Activated T-cell treated with anti-CD3 and anti-CD28 coated beads, Interleukin-2, amount 50 U/mL, for 4 hours (primary cell): ENCODE measurements at regions not wholly inside any gene's neighbourhood (a gene's known extent, or its start where the extent isn't known, plus 50 kb on each side); places are given as distances from the start of the nearest gene placed in this dataset.
"Not testable (repeated sequence)": the region's sequence is repeated elsewhere in the genome, so short reads cannot be mapped to it uniquely, and the experiment has no call there.

Experiments used
- ATAC-seq, 2 donors: fragments of 200-7000 bp; cut with Tn5 transposase; one replicate each; pipeline ENCODE4 v1.10.0; 2021
- DNase-seq: peaks from one replicate; pipeline ENCODE4 v3.0.0-alpha.2; 2020
- H3K27me3 Mint-ChIP-seq: one replicate; pipeline ENCODE4 v1.8.0; 2021; ENCODE audit warnings: low read depth, mixed read lengths
- H3K36me3 Mint-ChIP-seq: one replicate; pipeline ENCODE4 v1.8.0; 2022; ENCODE audit warnings: mixed read lengths; ENCODE audit not compliant: insufficient read depth
- H3K4me1 Mint-ChIP-seq: one replicate; pipeline ENCODE4 v1.8.0; 2021; ENCODE audit warnings: low read depth, mixed read lengths
- H3K4me3 Mint-ChIP-seq: one replicate; pipeline ENCODE4 v1.8.0; 2021; ENCODE audit warnings: mild to moderate bottlenecking, moderate library complexity, mixed read lengths
- H3K9me3 Mint-ChIP-seq: one replicate; pipeline ENCODE4 v1.8.0; 2021; ENCODE audit warnings: mixed read lengths

- Mint-ChIP-seq H3K36me3 (no peaks in the 10 kb centered on the region), H3K4me3 (no peak overlapping the region), H3K9me3 (no peaks in the 10 kb centered on the region), H3K4me1 (no peaks in the 10 kb centered on the region), H3K27me3 (peaks cover 6% of the 10 kb centered on the region)
- DNase-seq (no peak), ATAC-seq (no peak)
Measured at GRCh38 chr7:22066522-22066921, 120.8 kb upstream of the CDCA7L start.

- peaks cover 14% of the 10 kb centered on the region for H3K27me3 Mint-ChIP-seq
- ATAC-seq (no peak), DNase-seq (no peak)
- H3K36me3 Mint-ChIP-seq, result no peaks in the 10 kb centered on the region
- no peak overlapping the region for H3K4me3 Mint-ChIP-seq
- no peaks in the 10 kb centered on the region for H3K4me1 Mint-ChIP-seq
- H3K9me3 Mint-ChIP-seq, result no peaks in the 10 kb centered on the region
Measured at GRCh38 chr7:22064816-22065215, 119.1 kb upstream of the CDCA7L start.

GRCh38 chr7:22061775-22062174 lies 116.1 kb upstream of the CDCA7L start:
- no peak for ATAC-seq
- no peak for DNase-seq
- Mint-ChIP-seq H3K4me1 (no peaks in the 10 kb centered on the region), H3K9me3 (no peaks in the 10 kb centered on the region), H3K36me3 (no peaks in the 10 kb centered on the region), H3K4me3 (no peak overlapping the region), H3K27me3 (peaks cover 23% of the 10 kb centered on the region)

- DNase-seq (no peak), ATAC-seq (no peak)
- no peaks in the 10 kb centered on the region for H3K36me3 Mint-ChIP-seq
- H3K9me3 Mint-ChIP-seq, result no peaks in the 10 kb centered on the region
- H3K4me1 Mint-ChIP-seq, result no peaks in the 10 kb centered on the region
- H3K27me3 Mint-ChIP-seq, result peaks cover 23% of the 10 kb centered on the region
- no peak overlapping the region for H3K4me3 Mint-ChIP-seq
Measured at GRCh38 chr7:22060863-22061262, 115.2 kb upstream of the CDCA7L start.

GRCh38 chr7:22060197-22060596 lies 114.5 kb upstream of the CDCA7L start:
- peaks cover 23% of the 10 kb centered on the region for H3K27me3 Mint-ChIP-seq
- no peak overlapping the region for H3K4me3 Mint-ChIP-seq
- no peaks in the 10 kb centered on the region for H3K36me3 Mint-ChIP-seq
- DNase-seq, result no peak
- no peaks in the 10 kb centered on the region for H3K4me1 Mint-ChIP-seq
- no peaks in the 10 kb centered on the region for H3K9me3 Mint-ChIP-seq
- no peak for ATAC-seq

GRCh38 chr7:22055226-22055625 lies 109.5 kb upstream of the CDCA7L start:
- no peaks in the 10 kb centered on the region for H3K4me1 Mint-ChIP-seq
- no peak for DNase-seq
- H3K9me3 Mint-ChIP-seq, result no peaks in the 10 kb centered on the region
- H3K36me3 Mint-ChIP-seq, result no peaks in the 10 kb centered on the region
- no peak for ATAC-seq
- no peak overlapping the region for H3K4me3 Mint-ChIP-seq
- peaks cover 13% of the 10 kb centered on the region for H3K27me3 Mint-ChIP-seq

GRCh38 chr7:22052674-22053365 lies 107.1 kb upstream of the CDCA7L start:
- DNase-seq (no peak), ATAC-seq (no peak)
- Mint-ChIP-seq H3K9me3 (no peaks in the 10 kb centered on the region), H3K27me3 (peaks cover 4% of the 10 kb centered on the region), H3K36me3 (no peaks in the 10 kb centered on the region), H3K4me3 (no peak overlapping the region), H3K4me1 (no peaks in the 10 kb centered on the region)

- no peaks in the 10 kb centered on the region for H3K36me3 Mint-ChIP-seq
- H3K27me3 Mint-ChIP-seq, result peaks cover 4% of the 10 kb centered on the region
- no peak for ATAC-seq
Measured at GRCh38 chr7:22051886-22052673, 106.4 kb upstream of the CDCA7L start.

GRCh38 chr7:22049766-22050500 lies 104.2 kb upstream of the CDCA7L start:
- no peak overlapping the region for H3K4me3 Mint-ChIP-seq
- no peak for ATAC-seq
- no peaks in the 10 kb centered on the region for H3K9me3 Mint-ChIP-seq
- H3K36me3 Mint-ChIP-seq, result no peaks in the 10 kb centered on the region
- H3K4me1 Mint-ChIP-seq, result no peaks in the 10 kb centered on the region
- H3K27me3 Mint-ChIP-seq, result peaks cover 4% of the 10 kb centered on the region
- DNase-seq, result no peak

More at GRCh38 chr7:22051886-22052673, 106.4 kb upstream of the CDCA7L start:
- Mint-ChIP-seq H3K4me1 (no peaks in the 10 kb centered on the region), H3K9me3 (no peaks in the 10 kb centered on the region), H3K4me3 (no peak overlapping the region)
- no peak for DNase-seq

GRCh38 chr7:22043367-22043766 lies 97.7 kb upstream of the CDCA7L start:
- Mint-ChIP-seq H3K4me1 (no peaks in the 10 kb centered on the region), H3K36me3 (no peaks in the 10 kb centered on the region), H3K4me3 (no peak overlapping the region), H3K9me3 (no peaks in the 10 kb centered on the region), H3K27me3 (peaks cover 13% of the 10 kb centered on the region)
- ATAC-seq, result no peak
- no peak for DNase-seq

GRCh38 chr7:22040923-22041595 lies 95.4 kb upstream of the CDCA7L start:
- peaks cover 16% of the 10 kb centered on the region for H3K27me3 Mint-ChIP-seq
- H3K4me1 Mint-ChIP-seq, result no peaks in the 10 kb centered on the region
- no peak for ATAC-seq
- H3K4me3 Mint-ChIP-seq, result no peak overlapping the region
- no peak for DNase-seq
- no peaks in the 10 kb centered on the region for H3K9me3 Mint-ChIP-seq
- no peaks in the 10 kb centered on the region for H3K36me3 Mint-ChIP-seq

GRCh38 chr7:22039670-22040069 lies 94.0 kb upstream of the CDCA7L start:
- Mint-ChIP-seq H3K4me1 (no peaks in the 10 kb centered on the region), H3K27me3 (peaks cover 16% of the 10 kb centered on the region), H3K36me3 (no peaks in the 10 kb centered on the region), H3K9me3 (no peaks in the 10 kb centered on the region), H3K4me3 (no peak overlapping the region)
- no peak for DNase-seq
- ATAC-seq, result no peak

GRCh38 chr7:22032356-22032755 lies 86.7 kb upstream of the CDCA7L start:
- not testable (repeated sequence) for H3K36me3 Mint-ChIP-seq, H3K9me3 Mint-ChIP-seq, DNase-seq, ATAC-seq, H3K4me1 Mint-ChIP-seq, H3K27me3 Mint-ChIP-seq, H3K4me3 Mint-ChIP-seq

- H3K4me1 Mint-ChIP-seq, H3K9me3 Mint-ChIP-seq, H3K4me3 Mint-ChIP-seq, H3K27me3 Mint-ChIP-seq, H3K36me3 Mint-ChIP-seq, ATAC-seq, DNase-seq: not testable (repeated sequence)
Measured at GRCh38 chr7:22028656-22029055, 83.0 kb upstream of the CDCA7L start.
